ENCODE measurements at regions not wholly inside any gene's neighbourhood (a gene's known extent, or its start where the extent isn't known, plus 50 kb on each side); places are given as distances from the start of the nearest gene placed in this dataset.

- TF ChIP-seq ISL1 (CRISPR knock-in tag; IDR thresholded peaks at IDR 0.05) = no peak
- no peak for TF ChIP-seq RARB (CRISPR knock-in tag; IDR thresholded peaks at IDR 0.05)
- TF ChIP-seq ZNF8 (CRISPR knock-in tag; IDR thresholded peaks at IDR 0.05) = no peak
- TF ChIP-seq TSHZ2 (CRISPR knock-in tag; IDR thresholded peaks at IDR 0.05) = no peak
- TF ChIP-seq BACH2 (CRISPR knock-in tag; IDR thresholded peaks at IDR 0.05; ENCODE audit: borderline replicate concordance) = no peak
- no peak for TF ChIP-seq TOX (CRISPR knock-in tag; IDR thresholded peaks at IDR 0.05; ENCODE audit: borderline replicate concordance)
- no peak for TF ChIP-seq ESRRG (CRISPR knock-in tag; IDR thresholded peaks at IDR 0.05)
- ATAC-seq = no peak
Observed at GRCh38 chr7:115763347-115763746, 267.2 kb downstream of the TFEC start.

- TF ChIP-seq ISL1 (CRISPR knock-in tag; IDR thresholded peaks at IDR 0.05) = no peak
- no peak for TF ChIP-seq TCF4 (CRISPR knock-in tag; IDR thresholded peaks at IDR 0.05; ENCODE audit: borderline replicate concordance)
- no peak for TF ChIP-seq ZFP3 (CRISPR knock-in tag; IDR thresholded peaks at IDR 0.05)
- TF ChIP-seq POU6F1 (CRISPR knock-in tag; IDR thresholded peaks at IDR 0.05; ENCODE audit: borderline replicate concordance, low read depth) = no peak
- ATAC-seq = no peak
Observed at GRCh38 chr7:115758025-115758424, 272.5 kb downstream of the TFEC start.

GRCh38 chr7:115754226-115754625 is 276.3 kb downstream of the TFEC start:
- TF ChIP-seq ISL1 (CRISPR knock-in tag; IDR thresholded peaks at IDR 0.05) = no peak
- TF ChIP-seq ZNF70 (CRISPR knock-in tag; IDR thresholded peaks at IDR 0.05) = no peak
- no peak for TF ChIP-seq CREB5 (CRISPR knock-in tag; IDR thresholded peaks at IDR 0.05; ENCODE audit: low read depth)
- TF ChIP-seq ESRRG (CRISPR knock-in tag; IDR thresholded peaks at IDR 0.05) = no peak
- no peak for TF ChIP-seq ZFP3 (CRISPR knock-in tag; IDR thresholded peaks at IDR 0.05)
- no peak for TF ChIP-seq ZNF8 (CRISPR knock-in tag; IDR thresholded peaks at IDR 0.05)
- TF ChIP-seq ZFP30 (CRISPR knock-in tag; IDR thresholded peaks at IDR 0.05) = no peak
- TF ChIP-seq TSHZ2 (CRISPR knock-in tag; IDR thresholded peaks at IDR 0.05) = no peak
- no peak for TF ChIP-seq ZC3H10 (CRISPR knock-in tag; IDR thresholded peaks at IDR 0.05)
- TF ChIP-seq ARNTL (CRISPR knock-in tag; IDR thresholded peaks at IDR 0.05; ENCODE audit: borderline replicate concordance, low read depth) = no peak
- no peak for TF ChIP-seq CSRNP3 (CRISPR knock-in tag; IDR thresholded peaks at IDR 0.05)
- TF ChIP-seq OSR1 (CRISPR knock-in tag; IDR thresholded peaks at IDR 0.05) = no peak
- no peak for TF ChIP-seq PATZ1 (CRISPR knock-in tag; IDR thresholded peaks at IDR 0.05; ENCODE audit: borderline replicate concordance)
- TF ChIP-seq TOX (CRISPR knock-in tag; IDR thresholded peaks at IDR 0.05; ENCODE audit: borderline replicate concordance) = no peak
- TF ChIP-seq BACH2 (CRISPR knock-in tag; IDR thresholded peaks at IDR 0.05; ENCODE audit: borderline replicate concordance) = no peak
- no peak for TF ChIP-seq POU6F1 (CRISPR knock-in tag; IDR thresholded peaks at IDR 0.05; ENCODE audit: borderline replicate concordance, low read depth)
- TF ChIP-seq GLIS3 (CRISPR knock-in tag; IDR thresholded peaks at IDR 0.05) = no peak
- TF ChIP-seq SNAI2 (CRISPR knock-in tag; IDR thresholded peaks at IDR 0.05) = no peak
- no peak for TF ChIP-seq ZNF565 (CRISPR knock-in tag; conservative IDR thresholded peaks at IDR 0.05; ENCODE audit: low read depth)
- no peak for ATAC-seq

All from SK-N-SH treated with all-trans-retinoic acid at 6 μM for 48 hours (cell line).